GM12878 (cell line): ENCODE measurements at regions not wholly inside any gene's neighbourhood (a gene's known extent, or its start where the extent isn't known, plus 50 kb on each side); places are given as distances from the start of the nearest gene placed in this dataset.

Source experiments
- CREM ChIP-seq: IDR thresholded peaks from 2 replicates; pipeline ENCODE4 v1.6.1; 2014; ENCODE audit warnings: antibody characterized with exemption, low read depth
- ETV6 ChIP-seq, 2 experiments: fragments of 450-650 bp in 1 of 2; IDR thresholded peaks in 1 of 2; conservative IDR thresholded peaks in 1 of 2; 2 replicates each; pipeline ENCODE4 v1.6.1; 2014; ENCODE audit warnings: antibody characterized with exemption in 1 of 2, borderline replicate concordance in 1 of 2, low read depth in 1 of 2, mild to moderate bottlenecking in 1 of 2, moderate library complexity in 1 of 2
- FOS ChIP-seq: IDR thresholded peaks from 3 replicates; pipeline ENCODE4 v1.6.1; 2011; ENCODE audit warnings: borderline replicate concordance; ENCODE audit not compliant: insufficient read length; ENCODE audit errors: extremely low read depth
- HDGF ChIP-seq: fragments of 450-650 bp; IDR thresholded peaks from 2 replicates; pipeline ENCODE4 v1.6.1; 2016; ENCODE audit warnings: antibody characterized with exemption
- MXI1 ChIP-seq: fragments of 150-350 bp; IDR thresholded peaks from 2 replicates; pipeline ENCODE4 v1.6.1; 2011; ENCODE audit warnings: low read depth, mild to moderate bottlenecking, inconsistent platforms, low read length, improper control_type of control experiment
- RAD21 ChIP-seq: IDR thresholded peaks from 2 replicates; pipeline ENCODE4 v1.6.1; 2011; ENCODE audit warnings: mild to moderate bottlenecking, low read depth, low read length, moderate library complexity; ENCODE audit not compliant: insufficient read depth
- RFX5 ChIP-seq: IDR thresholded peaks from 2 replicates; pipeline ENCODE4 v1.6.1; 2011; ENCODE audit warnings: low read depth, low read length, improper control_type of control experiment
- SUZ12 ChIP-seq: fragments of 200-600 bp; sonication (generic); IDR thresholded peaks from one replicate; pipeline ENCODE4 v1.6.1; 2018; ENCODE audit warnings: antibody characterized with exemption, mild to moderate bottlenecking; ENCODE audit not compliant: unreplicated experiment
- TF ChIP-seq, protein P1 (sequence below): IDR thresholded peaks from 2 replicates; pipeline ENCODE4 v1.6.1; 2012; ENCODE audit warnings: low read depth, low read length, improper control_type of control experiment
- TF ChIP-seq, protein P2 (sequence below), 3 experiments: IDR thresholded peaks in 2 of 3; conservative IDR thresholded peaks in 1 of 3; 2 replicates each; pipeline ENCODE4 v1.5.1; 2011; ENCODE audit warnings: low read depth in 3 of 3, low read length in 3 of 3, mild to moderate bottlenecking in 3 of 3, control low read depth in 2 of 3, moderate library complexity in 2 of 3, inconsistent platforms in 1 of 3, mixed read lengths in 1 of 3; ENCODE audit not compliant: control insufficient read depth in 2 of 3, insufficient read depth in 1 of 3; ENCODE audit errors: extremely low read depth in 1 of 3
- TF ChIP-seq, protein P3 (sequence below): IDR thresholded peaks from 2 replicates; pipeline ENCODE4 v1.6.1; 2012; ENCODE audit warnings: low read depth, low read length, improper control_type of control experiment

DNA sequence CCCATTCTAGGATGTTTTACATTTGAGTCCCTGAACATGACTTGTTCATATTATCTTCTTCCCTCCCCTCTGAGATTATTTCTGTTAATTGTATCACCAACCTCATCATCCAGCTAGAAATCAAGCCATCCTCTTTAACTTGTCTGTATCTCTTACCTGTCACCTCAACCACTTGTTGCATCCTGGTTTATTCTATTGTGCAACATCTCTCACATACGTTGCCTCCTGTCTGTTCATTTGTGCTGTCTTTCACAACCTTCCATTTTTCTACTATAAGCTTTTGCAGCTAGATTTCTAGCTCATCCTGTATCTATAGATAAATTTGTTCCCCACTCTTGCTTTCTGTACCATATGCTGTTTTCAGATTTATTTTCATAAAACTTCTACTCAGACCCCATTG lies 183.7 kb downstream of the MCHR2 start:
- no peak for TF ChIP-seq FOS
- no peak for TF ChIP-seq RFX5
- TF ChIP-seq, protein P1, sequence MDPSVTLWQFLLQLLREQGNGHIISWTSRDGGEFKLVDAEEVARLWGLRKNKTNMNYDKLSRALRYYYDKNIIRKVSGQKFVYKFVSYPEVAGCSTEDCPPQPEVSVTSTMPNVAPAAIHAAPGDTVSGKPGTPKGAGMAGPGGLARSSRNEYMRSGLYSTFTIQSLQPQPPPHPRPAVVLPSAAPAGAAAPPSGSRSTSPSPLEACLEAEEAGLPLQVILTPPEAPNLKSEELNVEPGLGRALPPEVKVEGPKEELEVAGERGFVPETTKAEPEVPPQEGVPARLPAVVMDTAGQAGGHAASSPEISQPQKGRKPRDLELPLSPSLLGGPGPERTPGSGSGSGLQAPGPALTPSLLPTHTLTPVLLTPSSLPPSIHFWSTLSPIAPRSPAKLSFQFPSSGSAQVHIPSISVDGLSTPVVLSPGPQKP, result no peak
- TF ChIP-seq, protein P2, sequence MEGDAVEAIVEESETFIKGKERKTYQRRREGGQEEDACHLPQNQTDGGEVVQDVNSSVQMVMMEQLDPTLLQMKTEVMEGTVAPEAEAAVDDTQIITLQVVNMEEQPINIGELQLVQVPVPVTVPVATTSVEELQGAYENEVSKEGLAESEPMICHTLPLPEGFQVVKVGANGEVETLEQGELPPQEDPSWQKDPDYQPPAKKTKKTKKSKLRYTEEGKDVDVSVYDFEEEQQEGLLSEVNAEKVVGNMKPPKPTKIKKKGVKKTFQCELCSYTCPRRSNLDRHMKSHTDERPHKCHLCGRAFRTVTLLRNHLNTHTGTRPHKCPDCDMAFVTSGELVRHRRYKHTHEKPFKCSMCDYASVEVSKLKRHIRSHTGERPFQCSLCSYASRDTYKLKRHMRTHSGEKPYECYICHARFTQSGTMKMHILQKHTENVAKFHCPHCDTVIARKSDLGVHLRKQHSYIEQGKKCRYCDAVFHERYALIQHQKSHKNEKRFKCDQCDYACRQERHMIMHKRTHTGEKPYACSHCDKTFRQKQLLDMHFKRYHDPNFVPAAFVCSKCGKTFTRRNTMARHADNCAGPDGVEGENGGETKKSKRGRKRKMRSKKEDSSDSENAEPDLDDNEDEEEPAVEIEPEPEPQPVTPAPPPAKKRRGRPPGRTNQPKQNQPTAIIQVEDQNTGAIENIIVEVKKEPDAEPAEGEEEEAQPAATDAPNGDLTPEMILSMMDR (IDR thresholded peaks at IDR 0.05 in 2 of 3, conservative IDR thresholded peaks at IDR 0.05 in 1 of 3; ENCODE audit: control insufficient read depth in 2 of 3, extremely low read depth in 1 of 3, insufficient read depth in 1 of 3, low read depth in 3 of 3, low read length in 3 of 3), result no peak
- TF ChIP-seq, protein P3, sequence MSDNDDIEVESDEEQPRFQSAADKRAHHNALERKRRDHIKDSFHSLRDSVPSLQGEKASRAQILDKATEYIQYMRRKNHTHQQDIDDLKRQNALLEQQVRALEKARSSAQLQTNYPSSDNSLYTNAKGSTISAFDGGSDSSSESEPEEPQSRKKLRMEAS, result no peak
- TF ChIP-seq SUZ12, result no peak
- no peak for TF ChIP-seq CREM
- no peak for TF ChIP-seq MXI1
- no peak for TF ChIP-seq RAD21
- no peak for TF ChIP-seq ETV6 (conservative IDR thresholded peaks at IDR 0.05 in 1 of 2, IDR thresholded peaks at IDR 0.05 in 1 of 2; ENCODE audit: borderline replicate concordance in 1 of 2, low read depth in 1 of 2)
- no peak for TF ChIP-seq HDGF
